ENCODE measurements at regions not wholly inside any gene's neighbourhood (a gene's known extent, or its start where the extent isn't known, plus 50 kb on each side); places are given as distances from the start of the nearest gene placed in this dataset.

DNA sequence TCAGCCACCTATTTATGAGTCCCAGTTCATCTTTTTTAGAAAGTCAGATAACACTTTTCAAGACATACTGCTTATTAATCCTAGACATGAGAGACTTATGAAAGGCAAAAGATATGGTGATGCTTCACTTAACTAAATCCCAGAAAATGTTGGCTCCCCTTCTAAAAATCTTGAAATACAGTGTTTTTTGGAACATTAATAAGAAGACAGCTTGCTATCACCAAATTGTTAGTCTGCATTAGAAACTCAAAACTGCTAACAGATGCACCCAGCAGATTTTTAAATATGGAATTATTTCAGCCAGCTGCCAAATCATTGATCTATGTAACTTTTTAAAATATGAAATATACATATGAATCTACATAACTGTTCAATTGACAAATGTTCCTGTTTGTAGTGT is 108.6 kb upstream of the TIAM2 start:
- no peaks in the 10 kb centered on the region for H3K27me3 Mint-ChIP-seq (ENCODE audit: low read depth in 3 of 3)
- Histone ChIP-seq H3K79me2 (ENCODE audit: insufficient read depth, low read length) (no peaks in the 10 kb centered on the region), H3K9me3 (replicated peaks in 1 of 2; ENCODE audit: control insufficient read depth in 1 of 2, insufficient read depth in 1 of 2, low read length in 2 of 2) (no peaks in the 10 kb centered on the region), H4K20me1 (ENCODE audit: insufficient read depth, low read length) (no peaks in the 10 kb centered on the region), H3K4me2 (replicated peaks; ENCODE audit: extremely low read depth, low read length, poor library complexity, severe bottlenecking) (no peak overlapping the region), H3K4me3 (replicated peaks in 1 of 3; ENCODE audit: low read depth in 2 of 3, low read length in 3 of 3) (no peak overlapping the region), H2AFZ (ENCODE audit: insufficient read depth, low read depth, low read length, poor library complexity, severe bottlenecking) (no peak overlapping the region), H3K9ac (ENCODE audit: insufficient read depth, low read length, poor library complexity, severe bottlenecking) (no peak overlapping the region), H3K4me1 (ENCODE audit: control insufficient read depth in 1 of 2, insufficient read depth in 2 of 2, low read length in 2 of 2) (no peaks in the 10 kb centered on the region), H3K27me3 (ENCODE audit: control insufficient read depth in 2 of 2, insufficient read depth in 2 of 2, low read length in 2 of 2) (no peaks in the 10 kb centered on the region), H3K27ac (ENCODE audit: low read depth in 1 of 2, low read length in 2 of 2) (no peak overlapping the region), H3K36me3 (replicated peaks in 1 of 2; ENCODE audit: control insufficient read depth in 1 of 2, insufficient read depth in 2 of 2, low read length in 2 of 2) (peaks cover 0 to 6% of the 10 kb centered on the region in 2 donors)
- peaks cover 9 to 13% of the 10 kb centered on the region in 2 donors for H3K36me3 Mint-ChIP-seq
- DNase-seq: no peak
- TF ChIP-seq, protein P1, sequence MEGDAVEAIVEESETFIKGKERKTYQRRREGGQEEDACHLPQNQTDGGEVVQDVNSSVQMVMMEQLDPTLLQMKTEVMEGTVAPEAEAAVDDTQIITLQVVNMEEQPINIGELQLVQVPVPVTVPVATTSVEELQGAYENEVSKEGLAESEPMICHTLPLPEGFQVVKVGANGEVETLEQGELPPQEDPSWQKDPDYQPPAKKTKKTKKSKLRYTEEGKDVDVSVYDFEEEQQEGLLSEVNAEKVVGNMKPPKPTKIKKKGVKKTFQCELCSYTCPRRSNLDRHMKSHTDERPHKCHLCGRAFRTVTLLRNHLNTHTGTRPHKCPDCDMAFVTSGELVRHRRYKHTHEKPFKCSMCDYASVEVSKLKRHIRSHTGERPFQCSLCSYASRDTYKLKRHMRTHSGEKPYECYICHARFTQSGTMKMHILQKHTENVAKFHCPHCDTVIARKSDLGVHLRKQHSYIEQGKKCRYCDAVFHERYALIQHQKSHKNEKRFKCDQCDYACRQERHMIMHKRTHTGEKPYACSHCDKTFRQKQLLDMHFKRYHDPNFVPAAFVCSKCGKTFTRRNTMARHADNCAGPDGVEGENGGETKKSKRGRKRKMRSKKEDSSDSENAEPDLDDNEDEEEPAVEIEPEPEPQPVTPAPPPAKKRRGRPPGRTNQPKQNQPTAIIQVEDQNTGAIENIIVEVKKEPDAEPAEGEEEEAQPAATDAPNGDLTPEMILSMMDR (IDR thresholded peaks at IDR 0.05): no peak
- no peak overlapping the region for H3K4me3 Mint-ChIP-seq
- no peaks in the 10 kb centered on the region for H3K4me1 Mint-ChIP-seq
- intact Hi-C loops (cut with micrococcal nuclease): no loop called here
- peaks cover 0 to 4% (median 0%) of the 10 kb centered on the region in 7 donors for H3K9me3 Mint-ChIP-seq
- H3K27ac Mint-ChIP-seq: no peak overlapping the region

DNA sequence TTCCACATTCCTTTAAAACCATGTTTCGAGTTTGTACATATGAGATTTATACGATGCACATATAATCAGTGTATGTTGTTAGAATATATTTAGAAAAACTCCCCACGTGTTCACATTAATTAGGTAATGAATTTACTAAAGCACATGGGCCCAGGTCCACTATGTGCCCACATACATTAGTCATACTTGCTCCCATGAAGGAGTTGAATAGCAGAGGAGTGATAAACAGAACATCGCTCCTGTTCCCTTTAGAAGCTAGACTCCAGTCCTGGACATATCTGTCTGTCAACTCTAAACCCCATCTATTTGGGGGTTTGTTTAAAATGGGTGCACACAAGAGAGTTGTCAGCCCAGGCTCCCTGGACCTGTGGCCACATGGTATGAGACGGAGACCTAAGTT is 108.1 kb upstream of the TIAM2 start:
- peaks cover 9 to 13% of the 10 kb centered on the region in 2 donors for H3K36me3 Mint-ChIP-seq
- no peak overlapping the region for H3K27ac ChIP-seq (ENCODE audit: low read depth in 1 of 2, low read length in 2 of 2)
- no peak overlapping the region for H3K27ac Mint-ChIP-seq
- H3K4me2 ChIP-seq (replicated peaks; ENCODE audit: extremely low read depth, low read length, poor library complexity, severe bottlenecking): no peak overlapping the region
- H3K9me3 ChIP-seq (replicated peaks in 1 of 2; ENCODE audit: control insufficient read depth in 1 of 2, insufficient read depth in 1 of 2, low read length in 2 of 2): no peaks in the 10 kb centered on the region
- H3K4me1 ChIP-seq (ENCODE audit: control insufficient read depth in 1 of 2, insufficient read depth in 2 of 2, low read length in 2 of 2): no peaks in the 10 kb centered on the region
- H4K20me1 ChIP-seq (ENCODE audit: insufficient read depth, low read length): no peaks in the 10 kb centered on the region
- no peaks in the 10 kb centered on the region for H3K79me2 ChIP-seq (ENCODE audit: insufficient read depth, low read length)
- WGBS (ENCODE audit: insufficient coverage): no CpG with 5 or more reads among the region's 5 CpGs
- no peak overlapping the region for H3K4me3 ChIP-seq (replicated peaks in 1 of 3; ENCODE audit: low read depth in 2 of 3, low read length in 3 of 3)
- H3K4me1 Mint-ChIP-seq: no peaks in the 10 kb centered on the region
- H3K9ac ChIP-seq (ENCODE audit: insufficient read depth, low read length, poor library complexity, severe bottlenecking): no peak overlapping the region
- H3K27me3 Mint-ChIP-seq (ENCODE audit: low read depth in 3 of 3): no peaks in the 10 kb centered on the region
- H3K9me3 Mint-ChIP-seq: peaks cover 0 to 4% (median 0%) of the 10 kb centered on the region in 7 donors
- no peak for DNase-seq
- TF ChIP-seq, protein P1 (IDR thresholded peaks at IDR 0.05): no peak
- no peak overlapping the region for H2AFZ ChIP-seq (ENCODE audit: insufficient read depth, low read depth, low read length, poor library complexity, severe bottlenecking)
- H3K36me3 ChIP-seq (replicated peaks in 1 of 2; ENCODE audit: control insufficient read depth in 1 of 2, insufficient read depth in 2 of 2, low read length in 2 of 2): peaks cover 0 to 6% of the 10 kb centered on the region in 2 donors
- H3K27me3 ChIP-seq (ENCODE audit: control insufficient read depth in 2 of 2, insufficient read depth in 2 of 2, low read length in 2 of 2): no peaks in the 10 kb centered on the region
- intact Hi-C loops (cut with micrococcal nuclease): no loop called here
- H3K4me3 Mint-ChIP-seq: no peak overlapping the region

Data from CD14-positive monocyte (primary cell).